A549 (cell line): ENCODE measurements at regions not wholly inside any gene's neighbourhood (a gene's known extent, or its start where the extent isn't known, plus 50 kb on each side); places are given as distances from the start of the nearest gene placed in this dataset.
A peak's percentile ranks its signal among the peaks of the same experiment; 100 is the strongest.
"Not testable (repeated sequence)": the region's sequence is repeated elsewhere in the genome, so short reads cannot be mapped to it uniquely, and the experiment has no call there.

Experiments
- ATAC-seq, 2 experiments: fragments of 200-7000 bp in 1 of 2; fragments of >200 bp in 1 of 2; cut with Nextera tagmentation in 1 of 2; cut with Tn5 transposase in 1 of 2; 3 replicates each; pipeline versions ENCODE4 v1.8.0 to v1.9.1; 2018 to 2020; ENCODE audit warnings: mild to moderate bottlenecking in 1 of 2, moderate library complexity in 1 of 2
- CTCF ChIA-PET: fragments of 300-600 bp; sonication (Branson Sonifier 250); formaldehyde crosslinking; extraction: SDS; loops from one replicate; lab custom pipeline; 2021; ENCODE audit warnings: antibody characterized with exemption, inconsistent platforms; lab: Yijun Ruan, JAX
- POLR2A ChIA-PET: fragments of 350-600 bp; formaldehyde crosslinking; extraction: SDS; loops from one replicate; lab custom pipeline; 2021; ENCODE audit warnings: antibody characterized with exemption, inconsistent platforms; lab: Yijun Ruan, JAX
- DNase-seq, 2 experiments: peaks; one replicate each; pipeline versions ENCODE4 v3.0.0 to v3.0.0-alpha.2; 2011 to 2016; ENCODE audit warnings: low read depth in 1 of 2, low spot score in 1 of 2
- FAIRE-seq: peaks from 2 replicates; lab custom pipeline; 2011; peaks lifted over from hg19 to GRCh38; lab: Jason Lieb, UNC
- H3K27ac ChIP-seq, 2 experiments: fragments of >200 bp; sonication (Bioruptor Twin); formaldehyde crosslinking; 3 replicates each; pipeline ENCODE4 v1.5.1; 2016 to 2017
- H3K4me1 ChIP-seq: fragments of >200 bp; sonication (Bioruptor Twin); formaldehyde crosslinking; 3 replicates; pipeline ENCODE4 v1.6.1; 2016
- H3K4me2 ChIP-seq: fragments of >200 bp; sonication (Bioruptor Twin); formaldehyde crosslinking; 3 replicates; pipeline ENCODE4 v1.6.1; 2016
- H3K4me3 ChIP-seq: fragments of >200 bp; sonication (Bioruptor Twin); formaldehyde crosslinking; 3 replicates; pipeline ENCODE4 v1.5.1; 2016
- H3K9me3 ChIP-seq: fragments of >200 bp; sonication (Bioruptor Twin); formaldehyde crosslinking; 3 replicates; pipeline ENCODE4 v1.6.1; 2016
- RAD21 ChIP-seq, 2 experiments: fragments of >200 bp in 1 of 2; sonication (Bioruptor Twin) in 1 of 2; formaldehyde crosslinking in 1 of 2; IDR thresholded peaks in 1 of 2; conservative IDR thresholded peaks in 1 of 2; 2 replicates in 1 of 2; 3 replicates in 1 of 2; pipeline ENCODE4 v1.6.1; 2012 to 2018; ENCODE audit warnings: inconsistent platforms in 1 of 2
- WGBS: methylation state at CpG from one replicate; pipeline ENCODE4 v1.1.6; 2017; ENCODE audit errors: missing lambda C conversion rate; 5-methylcytosine and 5-hydroxymethylcytosine counted together

DNA sequence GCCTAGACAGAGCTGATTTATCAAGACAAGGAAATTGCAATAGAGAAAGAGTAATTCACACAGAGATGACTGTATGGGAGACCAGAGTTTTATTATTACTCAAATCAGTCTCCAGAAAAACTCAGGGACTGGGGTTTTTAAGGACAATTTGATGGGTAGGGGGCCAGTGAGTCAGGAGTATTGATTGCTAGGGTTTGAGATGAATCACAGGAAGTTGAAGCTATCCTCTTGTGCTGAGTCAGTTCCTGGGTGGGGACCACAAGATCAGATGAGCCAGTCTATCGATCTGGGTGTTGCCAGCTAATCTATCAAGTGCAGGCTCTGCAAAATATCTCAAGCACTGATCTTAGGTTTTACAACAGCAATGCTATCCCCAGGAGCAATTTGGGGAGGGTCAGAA is 87.4 kb upstream of the TGIF2LY start:
- FAIRE-seq, H3K27ac ChIP-seq, H3K4me3 ChIP-seq, DNase-seq, H3K9me3 ChIP-seq, POLR2A ChIA-PET, H3K4me1 ChIP-seq, H3K4me2 ChIP-seq, ATAC-seq, CTCF ChIA-PET: not testable (repeated sequence)
- no CpG with 5 or more reads among the region's 1 CpG for WGBS

DNA sequence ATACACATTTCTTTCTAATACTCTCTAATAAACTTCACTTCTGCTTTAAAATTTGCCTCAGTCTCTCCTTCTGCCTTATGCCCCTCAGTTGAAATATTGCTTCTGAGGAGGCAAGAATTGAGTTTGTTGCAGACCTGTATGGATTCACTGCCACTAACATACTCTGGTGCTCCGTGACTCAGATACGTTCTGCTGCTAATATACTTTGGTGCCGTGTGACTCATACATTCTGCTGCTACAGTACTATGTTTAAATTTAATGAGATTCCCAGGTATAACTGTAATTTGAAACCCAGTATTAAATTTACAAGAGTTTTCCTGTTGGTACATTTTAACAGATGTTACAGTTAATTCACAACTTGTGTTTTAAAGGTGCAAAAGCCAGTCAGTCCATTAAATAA is 84.3 kb upstream of the TGIF2LY start:
- POLR2A ChIA-PET, H3K27ac ChIP-seq, DNase-seq, FAIRE-seq, H3K4me1 ChIP-seq, H3K9me3 ChIP-seq, CTCF ChIA-PET, H3K4me3 ChIP-seq, ATAC-seq, H3K4me2 ChIP-seq: not testable (repeated sequence)
- WGBS: 20% methylated on average over 3 of the region's 3 CpGs

DNA sequence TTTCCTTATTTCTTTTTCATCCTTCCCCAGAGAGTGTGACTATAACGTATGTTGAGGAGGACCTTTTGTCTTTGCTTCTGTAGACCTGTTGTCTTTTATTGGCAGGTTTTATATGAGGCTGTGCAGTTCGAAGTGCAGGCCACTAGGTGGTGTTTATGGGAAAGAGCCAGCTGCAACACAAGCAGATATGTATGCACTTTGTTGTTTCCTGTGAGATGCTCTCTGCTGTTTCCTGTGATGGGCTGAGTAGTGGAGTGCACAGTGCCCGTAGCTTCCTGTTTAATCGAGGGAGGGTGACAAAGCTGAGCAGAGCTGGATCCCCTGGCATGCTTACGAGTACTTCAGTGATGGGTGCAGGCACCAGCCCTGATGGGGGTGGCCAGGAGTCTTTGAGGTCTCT is 51.8 kb upstream of the TGIF2LY start:
- ATAC-seq: not testable (repeated sequence)

More for the DNA sequence above, 51.8 kb upstream of the TGIF2LY start:
- H3K27ac ChIP-seq, H3K9me3 ChIP-seq, POLR2A ChIA-PET, H3K4me3 ChIP-seq, H3K4me1 ChIP-seq, FAIRE-seq, CTCF ChIA-PET, H3K4me2 ChIP-seq: not testable (repeated sequence)
- 0% methylated on average over 2 of the region's 5 CpGs for WGBS
- TF ChIP-seq RAD21 (conservative IDR thresholded peaks at IDR 0.05 in 1 of 2, IDR thresholded peaks at IDR 0.05 in 1 of 2): 0 out of 5 replicates have a peak, but pooled peaks of 1 of the 2 experiments have one; percentile 9
- DNase-seq: peak; percentile 0 to 12
